ENCODE measurements at regions not wholly inside any gene's neighbourhood (a gene's known extent, or its start where the extent isn't known, plus 50 kb on each side); places are given as distances from the start of the nearest gene placed in this dataset.
"Not testable (repeated sequence)": the region's sequence is repeated elsewhere in the genome, so short reads cannot be mapped to it uniquely, and the experiment has no call there.

GRCh38 chr11:90639461-90639993 is 416.7 kb upstream of the CHORDC1 start:
- Histone ChIP-seq H3K9me3 (ENCODE audit: control insufficient read depth, insufficient read depth, low read depth, low read length) (no peaks in the 10 kb centered on the region), H3K9ac (ENCODE audit: low read length) (no peak overlapping the region), H3K4me3 (ENCODE audit: low read depth, low read length) (no peak overlapping the region), H3K36me3 (ENCODE audit: control insufficient read depth, insufficient read depth, low read length) (no peaks in the 10 kb centered on the region), H3K27me3 (ENCODE audit: control insufficient read depth, insufficient read depth, low read length) (no peaks in the 10 kb centered on the region), H3K27ac (ENCODE audit: low read depth, low read length) (no peak overlapping the region), H3K4me1 (ENCODE audit: control insufficient read depth, insufficient read depth, low read length) (peaks cover 5% of the 10 kb centered on the region; the same call in 1 of the 2 replicates)

GRCh38 chr11:90635886-90636285 is 413.0 kb upstream of the CHORDC1 start:
- Histone ChIP-seq H3K27ac (ENCODE audit: low read depth, low read length) (no peak overlapping the region), H3K27me3 (ENCODE audit: control insufficient read depth, insufficient read depth, low read length) (no peaks in the 10 kb centered on the region), H3K36me3 (ENCODE audit: control insufficient read depth, insufficient read depth, low read length) (no peaks in the 10 kb centered on the region), H3K9ac (ENCODE audit: low read length) (no peak overlapping the region), H3K9me3 (ENCODE audit: control insufficient read depth, insufficient read depth, low read depth, low read length) (no peaks in the 10 kb centered on the region), H3K4me3 (ENCODE audit: low read depth, low read length) (no peak overlapping the region), H3K4me1 (ENCODE audit: control insufficient read depth, insufficient read depth, low read length) (peaks cover 5% of the 10 kb centered on the region; the same call in 1 of the 2 replicates)

GRCh38 chr11:90635151-90635550 is 412.3 kb upstream of the CHORDC1 start:
- Histone ChIP-seq H3K4me1 (ENCODE audit: control insufficient read depth, insufficient read depth, low read length) (peaks cover 5% of the 10 kb centered on the region; the same call in 1 of the 2 replicates), H3K36me3 (ENCODE audit: control insufficient read depth, insufficient read depth, low read length) (no peaks in the 10 kb centered on the region), H3K9me3 (ENCODE audit: control insufficient read depth, insufficient read depth, low read depth, low read length) (no peaks in the 10 kb centered on the region), H3K27me3 (ENCODE audit: control insufficient read depth, insufficient read depth, low read length) (no peaks in the 10 kb centered on the region), H3K27ac (ENCODE audit: low read depth, low read length) (no peak overlapping the region), H3K4me3 (ENCODE audit: low read depth, low read length) (no peak overlapping the region), H3K9ac (ENCODE audit: low read length) (no peak overlapping the region)

- Histone ChIP-seq H3K27me3 (ENCODE audit: control insufficient read depth, insufficient read depth, low read length) (no peaks in the 10 kb centered on the region), H3K4me3 (ENCODE audit: low read depth, low read length) (no peak overlapping the region), H3K9ac (ENCODE audit: low read length) (no peak overlapping the region), H3K27ac (ENCODE audit: low read depth, low read length) (no peak overlapping the region), H3K4me1 (ENCODE audit: control insufficient read depth, insufficient read depth, low read length) (no peaks in the 10 kb centered on the region), H3K9me3 (ENCODE audit: control insufficient read depth, insufficient read depth, low read depth, low read length) (no peaks in the 10 kb centered on the region), H3K36me3 (ENCODE audit: control insufficient read depth, insufficient read depth, low read length) (no peaks in the 10 kb centered on the region)
These were observed 407.3 kb upstream of the CHORDC1 start for GRCh38 chr11:90630176-90630575.

- Histone ChIP-seq H3K4me3 (ENCODE audit: low read depth, low read length) (no peak overlapping the region), H3K9ac (ENCODE audit: low read length) (no peak overlapping the region), H3K27ac (ENCODE audit: low read depth, low read length) (no peak overlapping the region), H3K9me3 (ENCODE audit: control insufficient read depth, insufficient read depth, low read depth, low read length) (no peaks in the 10 kb centered on the region), H3K27me3 (ENCODE audit: control insufficient read depth, insufficient read depth, low read length) (no peaks in the 10 kb centered on the region), H3K36me3 (ENCODE audit: control insufficient read depth, insufficient read depth, low read length) (no peaks in the 10 kb centered on the region), H3K4me1 (ENCODE audit: control insufficient read depth, insufficient read depth, low read length) (no peaks in the 10 kb centered on the region)
These were observed 406.5 kb upstream of the CHORDC1 start for GRCh38 chr11:90629229-90629806.

DNA sequence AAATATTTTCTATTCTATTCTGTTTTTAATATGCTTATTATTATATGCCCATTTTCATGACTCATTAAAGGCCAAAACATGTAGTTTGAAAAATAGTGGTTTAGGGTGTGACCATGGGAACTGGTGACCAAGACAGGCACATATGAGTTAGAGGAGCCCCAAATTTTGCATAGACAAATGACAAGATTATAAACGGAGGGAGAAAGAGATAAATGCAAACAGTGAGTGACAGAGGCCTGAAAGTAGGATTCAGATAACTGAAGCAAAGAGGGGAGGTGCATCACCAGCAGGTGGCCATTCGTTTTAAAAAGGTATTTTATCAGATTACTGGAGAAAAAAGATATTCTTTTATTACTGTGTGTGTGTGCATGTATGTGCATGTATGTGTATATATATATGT is 391.5 kb upstream of the CHORDC1 start:
- Histone ChIP-seq H3K27ac (ENCODE audit: low read depth, low read length) (no peak overlapping the region), H3K4me1 (ENCODE audit: control insufficient read depth, insufficient read depth, low read length) (no peaks in the 10 kb centered on the region), H3K4me3 (ENCODE audit: low read depth, low read length) (no peak overlapping the region), H3K36me3 (ENCODE audit: control insufficient read depth, insufficient read depth, low read length) (no peaks in the 10 kb centered on the region), H3K9ac (ENCODE audit: low read length) (no peak overlapping the region), H3K27me3 (ENCODE audit: control insufficient read depth, insufficient read depth, low read length) (no peaks in the 10 kb centered on the region), H3K9me3 (ENCODE audit: control insufficient read depth, insufficient read depth, low read depth, low read length) (peaks cover 5% of the 10 kb centered on the region)

DNA sequence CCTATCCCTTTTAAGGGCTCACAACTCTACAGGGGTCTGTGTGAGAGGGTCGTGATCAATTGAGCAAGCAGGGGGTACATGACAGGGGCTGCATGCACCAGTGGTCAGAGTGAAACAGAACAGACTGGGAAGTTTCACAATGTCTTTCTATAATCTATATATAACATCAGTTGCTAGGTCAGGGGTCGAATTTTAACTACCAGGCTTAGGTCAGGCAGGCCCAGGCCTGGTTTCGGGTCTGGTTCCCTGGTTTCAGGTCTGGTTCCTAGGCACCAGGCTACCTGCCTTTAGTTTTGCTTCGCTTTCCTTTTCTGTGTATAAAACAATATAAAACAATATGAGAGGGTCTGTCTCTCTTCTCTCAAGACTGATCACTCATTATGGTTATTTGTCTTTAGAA is 390.2 kb upstream of the CHORDC1 start:
- not testable (repeated sequence) for H3K9ac ChIP-seq (ENCODE audit: low read length); H3K27ac ChIP-seq (ENCODE audit: low read depth, low read length); H3K4me1 ChIP-seq (ENCODE audit: control insufficient read depth, insufficient read depth, low read length); H3K4me3 ChIP-seq (ENCODE audit: low read depth, low read length); H3K9me3 ChIP-seq (ENCODE audit: control insufficient read depth, insufficient read depth, low read depth, low read length); H3K27me3 ChIP-seq (ENCODE audit: control insufficient read depth, insufficient read depth, low read length); H3K36me3 ChIP-seq (ENCODE audit: control insufficient read depth, insufficient read depth, low read length)

DNA sequence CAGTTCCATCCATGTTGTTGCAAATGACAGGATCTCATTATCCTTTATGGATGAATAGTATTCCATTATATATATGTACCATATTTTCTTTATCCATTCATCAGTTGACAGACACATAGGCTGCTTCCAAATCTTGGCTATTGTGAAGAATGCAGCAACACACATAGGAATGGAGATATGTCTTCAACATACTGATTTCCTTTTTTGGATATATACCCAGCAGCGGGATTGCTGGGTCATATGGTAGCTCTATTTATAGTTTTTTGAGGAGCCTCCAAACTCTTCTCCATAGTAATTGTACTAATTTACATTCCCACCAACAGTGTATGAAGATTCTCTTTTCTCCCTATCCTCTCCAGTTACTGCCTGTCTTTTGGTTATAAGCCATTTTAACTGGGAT is 383.9 kb upstream of the CHORDC1 start:
- Histone ChIP-seq H3K27ac (ENCODE audit: low read depth, low read length) (no peak overlapping the region), H3K27me3 (ENCODE audit: control insufficient read depth, insufficient read depth, low read length) (no peaks in the 10 kb centered on the region), H3K9ac (ENCODE audit: low read length) (no peak overlapping the region), H3K9me3 (ENCODE audit: control insufficient read depth, insufficient read depth, low read depth, low read length) (peaks cover 7% of the 10 kb centered on the region; the same call in 1 of the 2 replicates), H3K36me3 (ENCODE audit: control insufficient read depth, insufficient read depth, low read length) (no peaks in the 10 kb centered on the region), H3K4me3 (ENCODE audit: low read depth, low read length) (no peak overlapping the region), H3K4me1 (ENCODE audit: control insufficient read depth, insufficient read depth, low read length) (no peaks in the 10 kb centered on the region)

DNA sequence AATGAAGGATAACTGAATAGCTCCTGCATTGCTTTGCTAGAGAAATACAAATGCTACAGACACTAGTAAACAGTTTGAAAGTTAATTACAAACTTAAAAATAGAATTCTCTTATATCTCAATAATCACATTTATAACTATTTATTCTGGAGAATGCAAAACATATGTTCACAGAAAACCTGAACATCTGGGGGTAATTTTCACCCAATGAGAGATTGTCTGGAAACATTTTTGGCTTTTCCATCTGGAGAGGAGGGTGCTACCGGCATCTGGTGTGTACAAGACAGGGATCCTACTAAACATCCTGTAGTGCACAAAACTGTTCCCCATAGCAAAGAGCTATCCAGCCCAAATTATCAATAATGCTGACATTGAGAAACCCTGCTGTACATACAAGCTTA is 378.4 kb upstream of the CHORDC1 start:
- no peak overlapping the region for H3K27ac ChIP-seq (ENCODE audit: low read depth, low read length)

GRCh38 chr11:90594658-90595057 is 371.8 kb upstream of the CHORDC1 start:
- Histone ChIP-seq H3K36me3 (ENCODE audit: control insufficient read depth, insufficient read depth, low read length) (no peaks in the 10 kb centered on the region), H3K9me3 (ENCODE audit: control insufficient read depth, insufficient read depth, low read depth, low read length) (no peaks in the 10 kb centered on the region), H3K27me3 (ENCODE audit: control insufficient read depth, insufficient read depth, low read length) (no peaks in the 10 kb centered on the region), H3K9ac (ENCODE audit: low read length) (no peak overlapping the region), H3K4me3 (ENCODE audit: low read depth, low read length) (no peak overlapping the region), H3K27ac (ENCODE audit: low read depth, low read length) (no peak overlapping the region), H3K4me1 (ENCODE audit: control insufficient read depth, insufficient read depth, low read length) (no peaks in the 10 kb centered on the region; the same call in 1 of the 2 replicates)

More for the DNA sequence above, 378.4 kb upstream of the CHORDC1 start:
- Histone ChIP-seq H3K9ac (ENCODE audit: low read length) (no peak overlapping the region), H3K9me3 (ENCODE audit: control insufficient read depth, insufficient read depth, low read depth, low read length) (peaks cover 7% of the 10 kb centered on the region; the same call in 1 of the 2 replicates), H3K36me3 (ENCODE audit: control insufficient read depth, insufficient read depth, low read length) (no peaks in the 10 kb centered on the region), H3K4me3 (ENCODE audit: low read depth, low read length) (no peak overlapping the region), H3K27me3 (ENCODE audit: control insufficient read depth, insufficient read depth, low read length) (no peaks in the 10 kb centered on the region), H3K4me1 (ENCODE audit: control insufficient read depth, insufficient read depth, low read length) (no peaks in the 10 kb centered on the region)

DNA sequence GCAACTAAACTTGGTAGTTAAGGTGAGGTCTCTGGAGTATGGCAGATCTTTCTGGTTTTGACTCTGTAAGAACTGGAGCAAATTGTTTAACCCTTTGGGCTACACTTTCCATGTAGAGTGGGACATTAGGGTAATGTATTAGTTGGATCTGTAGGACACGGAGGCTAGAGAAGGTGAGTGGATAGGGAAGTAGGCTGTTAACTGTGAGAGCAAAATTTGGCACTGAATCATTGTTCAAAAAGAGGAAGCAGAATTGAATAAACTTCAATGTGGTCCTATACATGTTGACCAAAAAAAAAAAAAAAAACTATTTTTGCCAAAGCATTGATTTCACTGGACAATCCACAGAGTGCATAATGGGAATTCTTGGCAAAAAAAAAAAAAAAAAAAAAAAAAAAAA is 370.2 kb upstream of the CHORDC1 start:
- H3K9ac ChIP-seq (ENCODE audit: low read length), result no peak overlapping the region
- no peaks in the 10 kb centered on the region for H3K9me3 ChIP-seq (ENCODE audit: control insufficient read depth, insufficient read depth, low read depth, low read length)
- H3K4me1 ChIP-seq (ENCODE audit: control insufficient read depth, insufficient read depth, low read length), result no peaks in the 10 kb centered on the region; the same call in 1 of the 2 replicates
- H3K27me3 ChIP-seq (ENCODE audit: control insufficient read depth, insufficient read depth, low read length), result no peaks in the 10 kb centered on the region
- no peaks in the 10 kb centered on the region for H3K36me3 ChIP-seq (ENCODE audit: control insufficient read depth, insufficient read depth, low read length)
- no peak overlapping the region for H3K27ac ChIP-seq (ENCODE audit: low read depth, low read length)
- H3K4me3 ChIP-seq (ENCODE audit: low read depth, low read length), result no peak overlapping the region
